H1 (cell line): ENCODE measurements at regions not wholly inside any gene's neighbourhood (a gene's known extent, or its start where the extent isn't known, plus 50 kb on each side); places are given as distances from the start of the nearest gene placed in this dataset.

ENCODE experiments used
- CREB1 ChIP-seq: IDR thresholded peaks from 2 replicates; pipeline ENCODE4 v1.6.1; 2012; ENCODE audit warnings: inconsistent platforms
- HDAC6 ChIP-seq: IDR thresholded peaks from one replicate; pipeline ENCODE4 v1.7.1; 2012; ENCODE audit warnings: low read depth, mild to moderate bottlenecking, inconsistent platforms, low read length, moderate library complexity
- KDM4A ChIP-seq: IDR thresholded peaks from one replicate; pipeline ENCODE4 v1.7.1; 2012; ENCODE audit warnings: low read depth, mild to moderate bottlenecking, moderate library complexity, low read length, inconsistent platforms; ENCODE audit not compliant: severe bottlenecking
- NRF1 ChIP-seq: IDR thresholded peaks from 2 replicates; pipeline ENCODE4 v1.6.1; 2011; ENCODE audit warnings: mild to moderate bottlenecking, low read depth, low read length, improper control_type of control experiment
- SP2 ChIP-seq: IDR thresholded peaks from 2 replicates; pipeline ENCODE4 v1.6.1; 2012; ENCODE audit warnings: mild to moderate bottlenecking, low read length, inconsistent platforms
- SP4 ChIP-seq: IDR thresholded peaks from 2 replicates; pipeline ENCODE4 v1.6.1; 2012; ENCODE audit warnings: low read length, inconsistent platforms

- no peak for TF ChIP-seq KDM4A
- TF ChIP-seq NRF1: no peak
- no peak for TF ChIP-seq CREB1
- TF ChIP-seq HDAC6: no peak
- no peak for TF ChIP-seq SP2
- no peak for TF ChIP-seq SP4
- TF ChIP-seq, all 59 proteins: peak for 0
Measured at GRCh38 chr4:96630839-96631238, 790.9 kb downstream of the PDHA2 start (continued).
